C1 segment of cervical spinal cord (tissue), 14 donors: ENCODE measurements at regions not wholly inside any gene's neighbourhood (a gene's known extent, or its start where the extent isn't known, plus 50 kb on each side); places are given as distances from the start of the nearest gene placed in this dataset.
"Not testable (repeated sequence)": the region's sequence is repeated elsewhere in the genome, so short reads cannot be mapped to it uniquely, and the experiment has no call there.

Source experiments
- DNase-seq, 14 donors: peaks; one replicate each; lab custom pipeline; 2025; lab: John Stamatoyannopoulos, UW

GRCh38 chr3:66931291-66931690, 66.8 kb upstream of the KBTBD8 start:
- DNase-seq: no peak

DNA sequence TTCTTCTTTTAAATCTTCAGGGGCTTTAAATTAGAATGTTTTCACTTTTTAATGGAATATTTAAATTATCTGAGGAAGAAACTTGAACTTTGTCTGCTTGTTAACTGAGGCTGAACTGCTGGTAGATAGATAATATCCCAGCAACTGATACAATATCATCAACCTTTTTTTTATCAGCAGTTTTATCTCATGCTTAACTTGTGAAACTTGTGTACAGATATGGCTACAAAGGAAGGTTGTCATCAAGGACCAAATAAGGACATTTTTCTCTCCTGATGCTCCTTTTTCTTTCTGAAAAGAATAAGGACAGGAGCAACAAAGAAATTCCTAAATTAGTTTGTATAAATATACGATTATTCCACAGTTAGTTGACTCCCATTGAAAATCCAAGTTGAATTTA, 66.4 kb upstream of the KBTBD8 start:
- no peak for DNase-seq

- no peak for DNase-seq
Measured at GRCh38 chr3:66933233-66933632, 64.9 kb upstream of the KBTBD8 start.

GRCh38 chr3:66934041-66934440, 64.1 kb upstream of the KBTBD8 start:
- no peak for DNase-seq

DNA sequence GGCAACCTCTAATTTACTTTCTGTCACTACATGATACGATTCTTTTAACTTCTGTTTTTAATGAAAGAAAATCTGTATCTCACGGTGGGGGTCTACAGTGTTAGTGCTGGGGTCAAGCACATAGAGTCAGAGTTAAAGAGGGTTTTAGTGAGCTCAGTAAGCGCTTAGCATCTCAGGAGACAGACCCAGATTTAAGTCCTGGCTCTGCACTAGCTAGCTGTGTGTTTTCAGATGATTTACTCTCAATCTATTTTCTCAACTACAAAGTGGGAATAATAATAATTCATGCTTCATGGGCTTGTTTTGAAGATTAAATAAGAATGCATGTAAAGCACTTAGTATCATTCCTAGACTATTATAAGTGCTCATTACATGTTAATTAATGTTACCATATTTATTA, 63.4 kb upstream of the KBTBD8 start:
- no peak for DNase-seq

- DNase-seq: not testable (repeated sequence)
Measured at GRCh38 chr3:66937041-66937440, 61.1 kb upstream of the KBTBD8 start.

DNA sequence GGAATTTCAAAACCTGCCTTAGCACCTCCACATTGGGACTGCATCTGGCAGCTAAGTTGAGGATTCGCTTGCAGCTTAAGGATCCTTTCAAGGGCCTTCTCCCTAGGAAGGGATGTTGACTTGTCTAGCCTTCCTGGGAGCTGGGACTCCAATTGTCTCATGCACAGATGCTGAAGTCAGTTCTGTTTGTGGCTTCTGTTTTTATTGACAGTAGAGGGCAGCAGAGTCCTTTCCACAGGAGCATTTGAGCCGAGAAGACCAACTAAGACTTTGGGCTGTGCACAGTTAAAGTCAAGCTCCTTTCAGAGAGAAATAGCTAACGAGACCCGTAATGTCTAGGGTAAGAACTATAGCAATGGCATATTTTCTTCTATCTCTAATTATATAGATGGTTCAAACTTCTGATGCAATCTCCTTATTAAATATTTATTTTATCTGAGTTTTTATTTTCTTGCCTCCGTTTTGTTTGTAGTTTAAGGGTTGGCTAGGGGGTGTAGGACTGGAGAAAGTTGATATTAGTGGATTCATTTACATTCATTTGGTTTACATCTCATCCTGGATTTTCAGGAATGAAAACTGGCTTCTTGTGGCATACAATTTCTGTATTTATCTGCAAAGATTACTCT, 59.7 kb upstream of the KBTBD8 start:
- peak in 6 of 14 donors; percentile 1 to 27 (median 8) for DNase-seq

GRCh38 chr3:66948041-66948440, 50.1 kb upstream of the KBTBD8 start:
- no peak for DNase-seq
